HepG2 (cell line): ENCODE measurements at regions not wholly inside any gene's neighbourhood (a gene's known extent, or its start where the extent isn't known, plus 50 kb on each side); places are given as distances from the start of the nearest gene placed in this dataset.

Experiments used
- AHDC1 ChIP-seq: sonication (generic); formaldehyde crosslinking; IDR thresholded peaks from 2 replicates; pipeline ENCODE4 v1.5.1; 2020; ENCODE audit warnings: mild to moderate bottlenecking, missing genetic modification reagents, borderline replicate concordance
- ATF6 ChIP-seq: sonication (generic); formaldehyde crosslinking; conservative IDR thresholded peaks from 2 replicates; pipeline ENCODE4 v1.4.0; 2020; ENCODE audit warnings: missing genetic modification reagents
- BRCA1 ChIP-seq: sonication (generic); formaldehyde crosslinking; IDR thresholded peaks from 2 replicates; pipeline ENCODE4 v1.4.0; 2020; ENCODE audit warnings: missing genetic modification reagents
- CTCF ChIP-seq: sonication (generic); formaldehyde crosslinking; IDR thresholded peaks from 2 replicates; pipeline ENCODE4 v1.5.0; 2020; ENCODE audit warnings: mild to moderate bottlenecking, missing genetic modification reagents, moderate library complexity
- EZH2 ChIP-seq: conservative IDR thresholded peaks from 2 replicates; pipeline ENCODE4 v1.6.1; 2012; ENCODE audit warnings: mild to moderate bottlenecking, low read depth, low read length, moderate library complexity
- KDM4B ChIP-seq: sonication (generic); formaldehyde crosslinking; IDR thresholded peaks from 2 replicates; pipeline ENCODE4 v1.4.0; 2020; ENCODE audit warnings: missing genetic modification reagents
- KMT2A ChIP-seq: sonication (generic); formaldehyde crosslinking; IDR thresholded peaks from 2 replicates; pipeline ENCODE4 v1.4.0; 2020; ENCODE audit warnings: missing genetic modification reagents
- MXI1 ChIP-seq: IDR thresholded peaks from 3 replicates; pipeline ENCODE4 v1.6.1; 2012; ENCODE audit warnings: low read depth, low read length, inconsistent platforms, borderline replicate concordance
- PAX8 ChIP-seq: sonication (generic); formaldehyde crosslinking; IDR thresholded peaks from 2 replicates; pipeline ENCODE4 v1.8.0; 2022; ENCODE audit warnings: mild to moderate bottlenecking, missing genetic modification reagents, borderline replicate concordance
- SMAD1 ChIP-seq: sonication (generic); formaldehyde crosslinking; IDR thresholded peaks from 2 replicates; pipeline ENCODE4 v1.4.0; 2020; ENCODE audit warnings: missing genetic modification reagents, low read depth, mild to moderate bottlenecking, borderline replicate concordance
- ZNF296 ChIP-seq: sonication (generic); formaldehyde crosslinking; conservative IDR thresholded peaks from 2 replicates; pipeline ENCODE4 v1.5.0; 2020; ENCODE audit warnings: mild to moderate bottlenecking, missing genetic modification reagents
- ZNF549 ChIP-seq: sonication (generic); formaldehyde crosslinking; IDR thresholded peaks from 2 replicates; pipeline ENCODE4 v1.5.0; 2020; ENCODE audit warnings: missing genetic modification reagents

- TF ChIP-seq ATF6 (CRISPR knock-in tag) (no peak), CTCF (no peak), AHDC1 (CRISPR knock-in tag) (no peak), KMT2A (CRISPR knock-in tag) (no peak), SMAD1 (CRISPR knock-in tag) (no peak), ZNF296 (CRISPR knock-in tag) (no peak), MXI1 (no peak), EZH2 (no peak), BRCA1 (CRISPR knock-in tag) (no peak), ZNF549 (CRISPR knock-in tag) (no peak), KDM4B (no peak), PAX8 (CRISPR knock-in tag) (no peak)
These were observed 259.0 kb upstream of the IRX1 start for GRCh38 chr5:3336666-3337065.
